ENCODE measurements at regions not wholly inside any gene's neighbourhood (a gene's known extent, or its start where the extent isn't known, plus 50 kb on each side); places are given as distances from the start of the nearest gene placed in this dataset.

DNA sequence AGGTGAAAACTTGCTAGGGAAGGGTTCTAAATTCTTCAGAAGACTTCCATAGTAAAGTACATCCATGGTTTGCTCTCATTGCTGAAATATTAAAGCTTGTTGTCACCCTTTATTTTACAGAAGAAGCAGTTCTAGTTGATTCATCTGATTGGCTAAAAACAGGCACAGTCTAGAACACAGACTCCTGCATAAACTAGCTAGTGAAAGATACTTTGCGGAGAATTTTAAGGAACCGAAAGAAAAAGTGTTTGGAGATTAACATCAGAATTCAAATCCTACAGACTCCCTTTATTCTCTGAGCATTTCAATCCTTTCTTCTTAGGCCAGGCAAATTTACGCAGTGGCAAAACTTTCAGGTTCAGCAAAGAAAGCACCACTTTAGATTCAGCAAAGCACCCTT is 1076.5 kb upstream of the ZEB2 start:
- Histone ChIP-seq H3K27me3 (no peaks in the 10 kb centered on the region), H3K4me3 (no peak overlapping the region), H3K9me3 (no peaks in the 10 kb centered on the region), H3K27ac (no peak overlapping the region), H3K4me1 (no peaks in the 10 kb centered on the region), H3K36me3 (no peaks in the 10 kb centered on the region)
- TF ChIP-seq CTCF (IDR thresholded peaks at IDR 0.05): no peak
- TF ChIP-seq POLR2AphosphoS5 (IDR thresholded peaks at IDR 0.05): no peak
- no peak for TF ChIP-seq POLR2A (IDR thresholded peaks at IDR 0.05)
- DNase-seq (ENCODE audit: low spot score in 2 of 2): no peak
- intact Hi-C loops (cut with DNase I; ENCODE audit: low total_unique reads): no loop called here

DNA sequence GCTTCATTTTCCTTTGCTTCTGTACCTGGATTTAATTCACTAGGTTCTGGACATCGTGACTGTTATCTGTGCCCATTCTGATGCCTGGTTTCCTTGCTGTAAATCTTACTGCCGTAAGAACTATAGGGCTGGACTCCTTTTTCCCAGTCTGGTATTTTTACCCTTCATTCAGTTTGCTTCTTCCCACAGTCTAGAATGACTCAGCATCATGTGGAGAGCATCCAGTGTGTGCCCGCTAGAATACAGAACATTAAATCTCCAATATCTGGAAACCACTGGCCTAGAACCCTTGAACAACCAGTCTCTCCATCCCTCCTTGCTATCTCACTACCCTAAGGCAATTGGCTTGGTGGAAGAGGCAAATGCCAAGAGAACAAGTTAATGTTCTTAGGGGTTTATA is 1075.4 kb upstream of the ZEB2 start:
- intact Hi-C loops (cut with DNase I; ENCODE audit: low total_unique reads): no loop called here
- Histone ChIP-seq H3K4me3 (no peak overlapping the region), H3K4me1 (no peaks in the 10 kb centered on the region), H3K27ac (no peak overlapping the region), H3K9me3 (no peaks in the 10 kb centered on the region), H3K36me3 (no peaks in the 10 kb centered on the region), H3K27me3 (no peaks in the 10 kb centered on the region)
- TF ChIP-seq POLR2A (IDR thresholded peaks at IDR 0.05): no peak
- no peak for TF ChIP-seq CTCF (IDR thresholded peaks at IDR 0.05)
- no peak for TF ChIP-seq POLR2AphosphoS5 (IDR thresholded peaks at IDR 0.05)
- DNase-seq (ENCODE audit: low spot score in 2 of 2): no peak

DNA sequence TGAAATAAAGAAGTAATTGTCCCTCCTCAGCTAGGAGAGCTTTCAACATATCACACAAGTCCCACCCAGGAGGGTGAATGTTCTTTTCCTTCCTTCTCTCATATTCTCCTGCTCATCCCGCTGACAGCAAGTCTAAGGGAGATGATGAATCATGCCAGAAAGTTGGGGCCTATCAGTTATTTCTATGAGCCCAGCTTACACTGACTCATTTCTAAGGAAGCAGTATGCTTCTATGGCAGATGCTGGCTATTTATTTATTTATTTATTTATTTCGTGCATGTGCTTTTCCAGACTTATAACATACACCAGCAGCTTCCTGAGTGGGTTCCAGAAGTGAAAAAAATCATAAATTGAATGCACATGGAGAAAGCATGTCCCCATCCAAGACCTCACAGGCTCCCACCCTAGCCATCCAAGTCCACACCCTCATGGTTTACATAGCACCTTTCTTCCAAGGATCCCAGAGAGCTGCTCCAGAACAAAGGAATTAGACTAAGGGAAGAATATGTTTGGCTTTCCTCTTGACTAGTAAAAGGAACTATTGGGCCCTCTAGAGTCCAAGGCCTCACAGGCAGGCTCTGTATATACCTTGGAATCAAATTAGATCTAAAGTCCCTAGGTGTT is 1074.2 kb upstream of the ZEB2 start:
- Histone ChIP-seq H3K9me3 (no peaks in the 10 kb centered on the region), H3K27me3 (no peaks in the 10 kb centered on the region), H3K36me3 (no peaks in the 10 kb centered on the region), H3K4me3 (no peak overlapping the region), H3K4me1 (no peaks in the 10 kb centered on the region), H3K27ac (no peak overlapping the region)
- intact Hi-C loops (cut with DNase I; ENCODE audit: low total_unique reads): no loop called here
- no peak for DNase-seq (ENCODE audit: low spot score in 2 of 2)
- TF ChIP-seq POLR2A (IDR thresholded peaks at IDR 0.05) (no peak), POLR2AphosphoS5 (IDR thresholded peaks at IDR 0.05) (no peak), CTCF (IDR thresholded peaks at IDR 0.05) (no peak)

DNA sequence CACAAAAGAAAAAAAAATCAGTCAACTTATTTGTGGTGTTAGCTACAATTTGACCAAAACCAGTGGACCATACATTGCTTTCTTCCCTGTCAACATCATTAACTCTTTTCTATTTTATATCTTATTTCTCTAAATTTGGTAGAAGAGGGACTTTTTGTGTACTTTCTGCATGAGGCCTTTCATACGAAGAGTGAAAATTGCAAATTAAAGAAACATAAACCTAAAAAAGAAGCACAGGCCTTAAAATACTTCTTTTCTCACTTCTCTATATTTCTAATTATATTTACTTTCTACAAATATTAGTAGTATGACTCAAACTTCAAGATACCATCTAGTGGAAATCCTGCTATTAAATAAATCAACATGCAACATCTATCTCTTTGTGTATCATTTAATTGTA is 1073.4 kb upstream of the ZEB2 start:
- intact Hi-C loops (cut with DNase I; ENCODE audit: low total_unique reads): no loop called here
- H3K4me3 ChIP-seq: no peak overlapping the region
- H3K36me3 ChIP-seq: no peaks in the 10 kb centered on the region
- H3K9me3 ChIP-seq: no peaks in the 10 kb centered on the region
- no peak for DNase-seq (ENCODE audit: low spot score in 2 of 2)
- no peaks in the 10 kb centered on the region for H3K27me3 ChIP-seq
- H3K27ac ChIP-seq: no peak overlapping the region
- H3K4me1 ChIP-seq: no peaks in the 10 kb centered on the region
- no peak for TF ChIP-seq CTCF (IDR thresholded peaks at IDR 0.05)
- no peak for TF ChIP-seq POLR2A (IDR thresholded peaks at IDR 0.05)
- TF ChIP-seq POLR2AphosphoS5 (IDR thresholded peaks at IDR 0.05): no peak

- intact Hi-C loops (cut with DNase I; ENCODE audit: low total_unique reads): no loop called here
- no peaks in the 10 kb centered on the region for H3K4me1 ChIP-seq
- H3K27ac ChIP-seq: no peak overlapping the region
- TF ChIP-seq CTCF (IDR thresholded peaks at IDR 0.05) (no peak), POLR2AphosphoS5 (IDR thresholded peaks at IDR 0.05) (no peak), POLR2A (IDR thresholded peaks at IDR 0.05) (no peak)
- DNase-seq (ENCODE audit: low spot score in 2 of 2): no peak
- no peak overlapping the region for H3K4me3 ChIP-seq
- no peaks in the 10 kb centered on the region for H3K36me3 ChIP-seq
- H3K9me3 ChIP-seq: no peaks in the 10 kb centered on the region
- no peaks in the 10 kb centered on the region for H3K27me3 ChIP-seq
Measured at GRCh38 chr2:145592361-145592760, 1072.4 kb upstream of the ZEB2 start.
